Nephron progenitor cell (in vitro differentiated cells): ENCODE measurements at regions not wholly inside any gene's neighbourhood (a gene's known extent, or its start where the extent isn't known, plus 50 kb on each side); places are given as distances from the start of the nearest gene placed in this dataset.

ENCODE experiments used
- DNase-seq: peaks from one replicate; pipeline ENCODE4 v3.0.0; 2021
- H3K27ac Mint-ChIP-seq: 2 replicates; pipeline ENCODE4 v1.8.0; 2021; ENCODE audit warnings: mild to moderate bottlenecking, moderate library complexity, mixed read lengths
- H3K27me3 Mint-ChIP-seq: 2 replicates; pipeline ENCODE4 v1.8.0; 2021; ENCODE audit warnings: mild to moderate bottlenecking, low read depth, mixed read lengths; ENCODE audit not compliant: poor library complexity
- H3K36me3 Mint-ChIP-seq: 2 replicates; pipeline ENCODE4 v1.8.0; 2021; ENCODE audit warnings: low read depth, mixed read lengths
- H3K4me1 Mint-ChIP-seq: 2 replicates; pipeline ENCODE4 v1.8.0; 2021; ENCODE audit warnings: mixed read lengths
- H3K4me3 Mint-ChIP-seq: 2 replicates; pipeline ENCODE4 v1.8.0; 2021; ENCODE audit warnings: mild to moderate bottlenecking, moderate library complexity, mixed read lengths
- H3K9me3 Mint-ChIP-seq: 2 replicates; pipeline ENCODE4 v1.8.0; 2021; ENCODE audit warnings: mild to moderate bottlenecking, moderate library complexity, mixed read lengths
- TF ChIP-seq, protein P1 (sequence below): fragments of 200-600 bp; sonication (generic); IDR thresholded peaks from 2 replicates; pipeline ENCODE4 v1.5.0; 2021; ENCODE audit warnings: antibody characterized with exemption

DNA sequence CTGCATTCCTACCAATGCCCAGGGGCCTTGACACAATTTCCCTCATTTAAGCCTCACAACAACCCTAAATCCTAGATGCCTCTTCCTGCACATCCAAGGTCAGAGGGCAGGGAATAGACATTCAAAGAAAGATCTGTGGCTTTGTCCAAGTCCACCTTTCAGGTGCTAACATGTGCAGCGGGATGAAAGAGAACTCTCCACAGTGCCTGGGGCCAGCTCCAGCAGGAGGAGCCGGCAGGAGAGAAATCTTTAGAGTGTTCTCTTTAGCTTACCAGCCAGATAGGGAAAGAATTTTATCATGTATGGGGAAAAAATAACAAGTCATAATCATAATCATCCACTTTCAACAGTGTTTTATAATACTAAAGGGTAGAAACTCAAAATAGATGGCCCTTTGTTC is 319.7 kb downstream of the MATN1 start:
- DNase-seq: no peak
- H3K36me3 Mint-ChIP-seq: no peaks in the 10 kb centered on the region
- H3K27me3 Mint-ChIP-seq: peaks cover 17% of the 10 kb centered on the region
- H3K4me3 Mint-ChIP-seq: no peak overlapping the region
- no peaks in the 10 kb centered on the region for H3K9me3 Mint-ChIP-seq
- TF ChIP-seq, protein P1, sequence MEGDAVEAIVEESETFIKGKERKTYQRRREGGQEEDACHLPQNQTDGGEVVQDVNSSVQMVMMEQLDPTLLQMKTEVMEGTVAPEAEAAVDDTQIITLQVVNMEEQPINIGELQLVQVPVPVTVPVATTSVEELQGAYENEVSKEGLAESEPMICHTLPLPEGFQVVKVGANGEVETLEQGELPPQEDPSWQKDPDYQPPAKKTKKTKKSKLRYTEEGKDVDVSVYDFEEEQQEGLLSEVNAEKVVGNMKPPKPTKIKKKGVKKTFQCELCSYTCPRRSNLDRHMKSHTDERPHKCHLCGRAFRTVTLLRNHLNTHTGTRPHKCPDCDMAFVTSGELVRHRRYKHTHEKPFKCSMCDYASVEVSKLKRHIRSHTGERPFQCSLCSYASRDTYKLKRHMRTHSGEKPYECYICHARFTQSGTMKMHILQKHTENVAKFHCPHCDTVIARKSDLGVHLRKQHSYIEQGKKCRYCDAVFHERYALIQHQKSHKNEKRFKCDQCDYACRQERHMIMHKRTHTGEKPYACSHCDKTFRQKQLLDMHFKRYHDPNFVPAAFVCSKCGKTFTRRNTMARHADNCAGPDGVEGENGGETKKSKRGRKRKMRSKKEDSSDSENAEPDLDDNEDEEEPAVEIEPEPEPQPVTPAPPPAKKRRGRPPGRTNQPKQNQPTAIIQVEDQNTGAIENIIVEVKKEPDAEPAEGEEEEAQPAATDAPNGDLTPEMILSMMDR: no peak
- H3K27ac Mint-ChIP-seq: no peak overlapping the region
- H3K4me1 Mint-ChIP-seq: peaks cover 76% of the 10 kb centered on the region

GRCh38 chr1:30403061-30403645 is 320.2 kb downstream of the MATN1 start:
- Mint-ChIP-seq H3K27me3 (peaks cover 17% of the 10 kb centered on the region), H3K9me3 (no peaks in the 10 kb centered on the region), H3K4me1 (peaks cover 80% of the 10 kb centered on the region)

GRCh38 chr1:30402031-30402430 is 321.4 kb downstream of the MATN1 start:
- Mint-ChIP-seq H3K36me3 (no peaks in the 10 kb centered on the region), H3K4me1 (peaks cover 70% of the 10 kb centered on the region), H3K4me3 (no peak overlapping the region), H3K9me3 (no peaks in the 10 kb centered on the region), H3K27me3 (peaks cover 17% of the 10 kb centered on the region), H3K27ac (no peak overlapping the region)
- DNase-seq: no peak
- TF ChIP-seq, protein P1: no peak

More at GRCh38 chr1:30403061-30403645, 320.2 kb downstream of the MATN1 start:
- no peak for DNase-seq
- Mint-ChIP-seq H3K27ac (no peak overlapping the region), H3K36me3 (no peaks in the 10 kb centered on the region), H3K4me3 (no peak overlapping the region)
- TF ChIP-seq, protein P1: no peak

DNA sequence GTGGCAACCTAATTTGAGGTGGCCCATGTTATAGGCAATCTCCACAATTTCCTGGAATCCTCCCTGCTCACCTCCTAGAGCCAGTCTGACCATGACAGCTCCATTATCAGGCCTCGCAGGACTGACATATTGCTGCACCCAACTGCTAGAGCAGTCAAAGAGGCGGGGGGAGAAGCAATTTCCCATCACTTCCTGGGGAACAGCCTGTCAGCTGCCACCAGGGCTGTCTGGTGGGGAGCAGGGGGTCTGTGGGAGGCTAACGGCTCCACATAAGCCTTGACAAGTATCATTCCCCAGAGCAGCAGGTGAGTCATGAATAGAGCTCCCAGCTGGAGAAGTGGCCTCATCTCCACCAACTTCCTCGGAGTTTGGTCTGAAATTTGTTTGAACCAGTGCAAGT is 322.9 kb downstream of the MATN1 start:
- no peaks in the 10 kb centered on the region for H3K9me3 Mint-ChIP-seq
- TF ChIP-seq, protein P1: no peak

GRCh38 chr1:30399026-30399425 is 324.4 kb downstream of the MATN1 start:
- peaks cover 73% of the 10 kb centered on the region for H3K4me1 Mint-ChIP-seq

More for the DNA sequence above, 322.9 kb downstream of the MATN1 start:
- Mint-ChIP-seq H3K27me3 (peaks cover 11% of the 10 kb centered on the region), H3K4me1 (peaks cover 75% of the 10 kb centered on the region), H3K36me3 (no peaks in the 10 kb centered on the region), H3K4me3 (no peak overlapping the region), H3K27ac (no peak overlapping the region)
- no peak for DNase-seq

More at GRCh38 chr1:30399026-30399425, 324.4 kb downstream of the MATN1 start:
- Mint-ChIP-seq H3K27me3 (peaks cover 9% of the 10 kb centered on the region), H3K36me3 (no peaks in the 10 kb centered on the region), H3K27ac (no peak overlapping the region), H3K9me3 (no peaks in the 10 kb centered on the region), H3K4me3 (no peak overlapping the region)
- no peak for DNase-seq
- TF ChIP-seq, protein P1: no peak
